Transverse colon (tissue), 4 donors: ENCODE measurements at regions not wholly inside any gene's neighbourhood (a gene's known extent, or its start where the extent isn't known, plus 50 kb on each side); places are given as distances from the start of the nearest gene placed in this dataset.

Source experiments
- DNase-seq: peaks from one replicate; pipeline ENCODE4 v3.0.0-alpha.2; 2019
- H3K27ac ChIP-seq, 4 donors: fragments of 200-600 bp; sonication (generic); 2 replicates each; pipeline ENCODE4 v1.5.1; 2016 to 2018; ENCODE audit warnings: inconsistent platforms in 4 of 4
- H3K27me3 ChIP-seq: fragments of 200-600 bp; sonication (generic); 2 replicates; pipeline ENCODE4 v1.5.1; 2017; ENCODE audit warnings: inconsistent platforms
- H3K36me3 ChIP-seq, 4 donors: fragments of 200-600 bp; sonication (generic); 2 replicates each; pipeline ENCODE4 v1.5.1; 2017 to 2019; ENCODE audit warnings: inconsistent platforms in 4 of 4
- H3K4me1 ChIP-seq, 4 donors: fragments of 200-600 bp; sonication (generic); 2 replicates each; pipeline ENCODE4 v1.5.1; 2017 to 2020; ENCODE audit warnings: inconsistent platforms in 4 of 4
- H3K4me3 ChIP-seq, 4 donors: fragments of 200-600 bp; sonication (generic); 1 replicate in 1 of 4; 2 replicates in 3 of 4; pipeline versions ENCODE4 v1.5.1 to v1.6.1; 2017 to 2019; ENCODE audit warnings: inconsistent platforms in 4 of 4
- H3K9me3 ChIP-seq, 2 donors: fragments of 200-600 bp; sonication (generic); 2 replicates each; pipeline ENCODE4 v1.5.1; 2017 to 2019; ENCODE audit warnings: inconsistent platforms in 2 of 2
- CTCF ChIP-seq, 5 experiments: fragments of 200-600 bp in 3 of 5; fragments of 450-650 bp in 2 of 5; sonication (generic) in 3 of 5; IDR thresholded peaks; 1 replicate in 2 of 5; 2 replicates in 3 of 5; pipeline ENCODE4 v1.5.1; 2016 to 2017; ENCODE audit warnings: antibody characterized with exemption in 5 of 5, inconsistent platforms in 3 of 5, mild to moderate bottlenecking in 2 of 5, moderate library complexity in 1 of 5
- EP300 ChIP-seq: sonication (generic); formaldehyde crosslinking; IDR thresholded peaks from one replicate; pipeline ENCODE4 v1.6.1; 2017; ENCODE audit warnings: antibody characterized with exemption, low read depth
- POLR2A ChIP-seq: fragments of 450-650 bp; IDR thresholded peaks from one replicate; pipeline ENCODE4 v1.6.1; 2016; ENCODE audit warnings: antibody characterized with exemption, mild to moderate bottlenecking, moderate library complexity
- POLR2AphosphoS5 ChIP-seq, 3 donors: sonication (generic); formaldehyde crosslinking; IDR thresholded peaks; one replicate each; pipeline ENCODE4 v1.6.1; 2016; ENCODE audit warnings: antibody characterized with exemption in 3 of 3
- WGBS, 2 donors: methylation state at CpG; one replicate each; pipeline ENCODE4 v1.1.5; 2018; ENCODE audit warnings: low coverage in 1 of 2; 5-methylcytosine and 5-hydroxymethylcytosine counted together
- in situ Hi-C, 4 donors: fragments of 200-750 bp; cut with MboI; loops; one replicate each; pipeline versions ENCODE4 v1.15.0 to v1.15.1; 2017; ENCODE audit warnings: low sequenced_read_pairs in 3 of 4, low pct_ligation_motif_present in 1 of 4, low pct_unique_long_range_greater_than_20kb in 1 of 4
- intact Hi-C: fragments of 100-400 bp; cut with DNase I; formaldehyde crosslinking; loops from one replicate; pipeline ENCODE4 v1.15.1; 2023; ENCODE audit warnings: low total_unique reads

GRCh38 chr13:22549126-22549525, 631.7 kb upstream of the SGCG start:
- no peak overlapping the region for H3K4me3 ChIP-seq
- in situ Hi-C loops (no loop called here), intact Hi-C loops (no loop called here)
- no peaks in the 10 kb centered on the region for H3K9me3 ChIP-seq
- DNase-seq, result no peak
- H3K27me3 ChIP-seq, result no peaks in the 10 kb centered on the region
- no peaks in the 10 kb centered on the region for H3K4me1 ChIP-seq
- WGBS, 2 donors, result 78 to 80% methylated on average over 2 of the region's 2 CpGs
- H3K27ac ChIP-seq, result no peak overlapping the region
- TF ChIP-seq POLR2AphosphoS5 (IDR thresholded peaks at IDR 0.05), result no peak
- no peak for TF ChIP-seq POLR2A
- no peak for TF ChIP-seq EP300
- H3K36me3 ChIP-seq, result no peaks in the 10 kb centered on the region

GRCh38 chr13:22561581-22561980, 619.2 kb upstream of the SGCG start:
- H3K4me3 ChIP-seq, result no peak overlapping the region
- no peak for TF ChIP-seq EP300
- peaks cover 3 to 5% of the 10 kb centered on the region in 2 donors for H3K9me3 ChIP-seq
- in situ Hi-C loops, result no loop called here
- H3K36me3 ChIP-seq, result no peaks in the 10 kb centered on the region
- H3K27ac ChIP-seq, result no peak overlapping the region
- H3K4me1 ChIP-seq, result no peaks in the 10 kb centered on the region
- no peak for DNase-seq
- H3K27me3 ChIP-seq, result no peaks in the 10 kb centered on the region
- intact Hi-C loops, result no loop called here

GRCh38 chr13:22562116-22562515, 618.7 kb upstream of the SGCG start:
- Histone ChIP-seq H3K4me3 (no peak overlapping the region), H3K27ac (no peak overlapping the region), H3K36me3 (no peaks in the 10 kb centered on the region), H3K9me3 (peaks cover 3 to 5% of the 10 kb centered on the region in 2 donors), H3K27me3 (no peaks in the 10 kb centered on the region), H3K4me1 (no peaks in the 10 kb centered on the region)
- in situ Hi-C loops, result no loop called here
- TF ChIP-seq CTCF (IDR thresholded peaks at IDR 0.05), result no peak
- no peak for TF ChIP-seq POLR2A
- no peak for TF ChIP-seq EP300
- no peak for TF ChIP-seq POLR2AphosphoS5 (IDR thresholded peaks at IDR 0.05)
- DNase-seq, result no peak
- intact Hi-C loops, result no loop called here
- 63 to 88% methylated on average over 1 of the region's 1 CpG for WGBS, 2 donors

GRCh38 chr13:22563272-22563671, 617.5 kb upstream of the SGCG start:
- no peaks in the 10 kb centered on the region for H3K4me1 ChIP-seq
- no peaks in the 10 kb centered on the region for H3K36me3 ChIP-seq
- no peak overlapping the region for H3K27ac ChIP-seq
- H3K4me3 ChIP-seq, result no peak overlapping the region
- DNase-seq, result no peak
- in situ Hi-C loops (no loop called here), intact Hi-C loops (no loop called here)
- H3K27me3 ChIP-seq, result no peaks in the 10 kb centered on the region
- peaks cover 3 to 5% of the 10 kb centered on the region in 2 donors for H3K9me3 ChIP-seq
- TF ChIP-seq EP300, result no peak
- TF ChIP-seq POLR2A, result no peak
- TF ChIP-seq CTCF (IDR thresholded peaks at IDR 0.05), result no peak
- TF ChIP-seq POLR2AphosphoS5 (IDR thresholded peaks at IDR 0.05), result no peak

- Histone ChIP-seq H3K27ac (no peak overlapping the region), H3K27me3 (no peaks in the 10 kb centered on the region), H3K4me1 (no peaks in the 10 kb centered on the region), H3K9me3 (no peaks in the 10 kb centered on the region), H3K4me3 (no peak overlapping the region), H3K36me3 (no peaks in the 10 kb centered on the region)
- in situ Hi-C loops, result no loop called here
- no peak for DNase-seq
- intact Hi-C loops, result no loop called here
- TF ChIP-seq POLR2AphosphoS5 (IDR thresholded peaks at IDR 0.05), result no peak
- no peak for TF ChIP-seq CTCF (IDR thresholded peaks at IDR 0.05)
- TF ChIP-seq POLR2A, result no peak
- TF ChIP-seq EP300, result no peak
- 68 to 90% methylated on average over 2 of the region's 2 CpGs for WGBS, 2 donors
Measured at GRCh38 chr13:22569811-22570210, 611.0 kb upstream of the SGCG start.
